ENCODE measurements at regions not wholly inside any gene's neighbourhood (a gene's known extent, or its start where the extent isn't known, plus 50 kb on each side); places are given as distances from the start of the nearest gene placed in this dataset.

- H3K4me3 ChIP-seq (ENCODE audit: low read length) = no peak overlapping the region
- no peak overlapping the region for H3K27ac ChIP-seq (ENCODE audit: low read length)
- no peaks in the 10 kb centered on the region for H3K36me3 ChIP-seq (ENCODE audit: control insufficient read depth, insufficient read depth, low read length)
- 100% methylated on average over 1 of the region's 2 CpGs for WGBS (ENCODE audit: insufficient coverage)
- H3K4me1 ChIP-seq (ENCODE audit: control insufficient read depth, insufficient read depth, low read length) = no peaks in the 10 kb centered on the region
- H3K27me3 ChIP-seq (ENCODE audit: control insufficient read depth, insufficient read depth, low read length) = no peaks in the 10 kb centered on the region
- no peaks in the 10 kb centered on the region for H3K9me3 ChIP-seq (replicated peaks; ENCODE audit: control insufficient read depth, low read depth, low read length)
- DNase-seq = no peak
Observed at GRCh38 chr3:148149556-148149955, 548.1 kb upstream of the AGTR1 start.

- H3K9me3 ChIP-seq (replicated peaks; ENCODE audit: control insufficient read depth, low read depth, low read length) = no peaks in the 10 kb centered on the region
- no peak overlapping the region for H3K4me3 ChIP-seq (ENCODE audit: low read length)
- H3K36me3 ChIP-seq (ENCODE audit: control insufficient read depth, insufficient read depth, low read length) = no peaks in the 10 kb centered on the region
- no peak overlapping the region for H3K27ac ChIP-seq (ENCODE audit: low read length)
- no peaks in the 10 kb centered on the region for H3K27me3 ChIP-seq (ENCODE audit: control insufficient read depth, insufficient read depth, low read length)
- no peaks in the 10 kb centered on the region for H3K4me1 ChIP-seq (ENCODE audit: control insufficient read depth, insufficient read depth, low read length)
- no CpG with 5 or more reads among the region's 2 CpGs for WGBS (ENCODE audit: insufficient coverage)
- no peak for DNase-seq
Observed at GRCh38 chr3:148150141-148150540, 547.6 kb upstream of the AGTR1 start.

- no peaks in the 10 kb centered on the region for H3K9me3 ChIP-seq (replicated peaks; ENCODE audit: control insufficient read depth, low read depth, low read length)
- no peak overlapping the region for H3K27ac ChIP-seq (ENCODE audit: low read length)
- H3K27me3 ChIP-seq (ENCODE audit: control insufficient read depth, insufficient read depth, low read length) = no peaks in the 10 kb centered on the region
- no peaks in the 10 kb centered on the region for H3K4me1 ChIP-seq (ENCODE audit: control insufficient read depth, insufficient read depth, low read length)
- no peak overlapping the region for H3K4me3 ChIP-seq (ENCODE audit: low read length)
- no peak for DNase-seq
- no CpG with 5 or more reads among the region's 3 CpGs for WGBS (ENCODE audit: insufficient coverage)
- H3K36me3 ChIP-seq (ENCODE audit: control insufficient read depth, insufficient read depth, low read length) = no peaks in the 10 kb centered on the region
Observed at GRCh38 chr3:148158210-148158609, 539.5 kb upstream of the AGTR1 start.

GRCh38 chr3:148162132-148162531, 535.6 kb upstream of the AGTR1 start:
- no CpG with 5 or more reads among the region's 2 CpGs for WGBS (ENCODE audit: insufficient coverage)
- DNase-seq = no peak
- H3K9me3 ChIP-seq (replicated peaks; ENCODE audit: control insufficient read depth, low read depth, low read length) = no peaks in the 10 kb centered on the region
- H3K4me3 ChIP-seq (ENCODE audit: low read length) = no peak overlapping the region
- no peaks in the 10 kb centered on the region for H3K4me1 ChIP-seq (ENCODE audit: control insufficient read depth, insufficient read depth, low read length)
- H3K27ac ChIP-seq (ENCODE audit: low read length) = no peak overlapping the region
- H3K27me3 ChIP-seq (ENCODE audit: control insufficient read depth, insufficient read depth, low read length) = no peaks in the 10 kb centered on the region
- no peaks in the 10 kb centered on the region for H3K36me3 ChIP-seq (ENCODE audit: control insufficient read depth, insufficient read depth, low read length)

- H3K36me3 ChIP-seq (ENCODE audit: control insufficient read depth, insufficient read depth, low read length) = no peaks in the 10 kb centered on the region
- H3K4me3 ChIP-seq (ENCODE audit: low read length) = no peak overlapping the region
- H3K4me1 ChIP-seq (ENCODE audit: control insufficient read depth, insufficient read depth, low read length) = no peaks in the 10 kb centered on the region
- H3K9me3 ChIP-seq (replicated peaks; ENCODE audit: control insufficient read depth, low read depth, low read length) = no peaks in the 10 kb centered on the region
- H3K27me3 ChIP-seq (ENCODE audit: control insufficient read depth, insufficient read depth, low read length) = no peaks in the 10 kb centered on the region
- no peak overlapping the region for H3K27ac ChIP-seq (ENCODE audit: low read length)
- no CpG with 5 or more reads among the region's 2 CpGs for WGBS (ENCODE audit: insufficient coverage)
- no peak for DNase-seq
Observed at GRCh38 chr3:148168347-148168746, 529.4 kb upstream of the AGTR1 start.

- H3K4me1 ChIP-seq (ENCODE audit: control insufficient read depth, insufficient read depth, low read length) = no peaks in the 10 kb centered on the region
- H3K27ac ChIP-seq (ENCODE audit: low read length) = no peak overlapping the region
- H3K4me3 ChIP-seq (ENCODE audit: low read length) = no peak overlapping the region
- H3K27me3 ChIP-seq (ENCODE audit: control insufficient read depth, insufficient read depth, low read length) = no peaks in the 10 kb centered on the region
- H3K9me3 ChIP-seq (replicated peaks; ENCODE audit: control insufficient read depth, low read depth, low read length) = no peaks in the 10 kb centered on the region
- DNase-seq = peak; percentile 44
- no peaks in the 10 kb centered on the region for H3K36me3 ChIP-seq (ENCODE audit: control insufficient read depth, insufficient read depth, low read length)
- no CpG with 5 or more reads among the region's 4 CpGs for WGBS (ENCODE audit: insufficient coverage)
Observed at GRCh38 chr3:148173851-148174250, 523.9 kb upstream of the AGTR1 start.

GRCh38 chr3:148175214-148175613, 522.5 kb upstream of the AGTR1 start:
- Histone ChIP-seq H3K27me3 (ENCODE audit: control insufficient read depth, insufficient read depth, low read length) (no peaks in the 10 kb centered on the region), H3K9me3 (replicated peaks; ENCODE audit: control insufficient read depth, low read depth, low read length) (no peaks in the 10 kb centered on the region), H3K36me3 (ENCODE audit: control insufficient read depth, insufficient read depth, low read length) (no peaks in the 10 kb centered on the region), H3K27ac (ENCODE audit: low read length) (no peak overlapping the region), H3K4me3 (ENCODE audit: low read length) (no peak overlapping the region), H3K4me1 (ENCODE audit: control insufficient read depth, insufficient read depth, low read length) (no peaks in the 10 kb centered on the region)
- peak; percentile 52 for DNase-seq

- DNase-seq = no peak
- no peaks in the 10 kb centered on the region for H3K36me3 ChIP-seq (ENCODE audit: control insufficient read depth, insufficient read depth, low read length)
- no peaks in the 10 kb centered on the region for H3K9me3 ChIP-seq (replicated peaks; ENCODE audit: control insufficient read depth, low read depth, low read length)
- no peaks in the 10 kb centered on the region for H3K4me1 ChIP-seq (ENCODE audit: control insufficient read depth, insufficient read depth, low read length)
- no peak overlapping the region for H3K27ac ChIP-seq (ENCODE audit: low read length)
- no CpG with 5 or more reads among the region's 3 CpGs for WGBS (ENCODE audit: insufficient coverage)
- no peak overlapping the region for H3K4me3 ChIP-seq (ENCODE audit: low read length)
- no peaks in the 10 kb centered on the region for H3K27me3 ChIP-seq (ENCODE audit: control insufficient read depth, insufficient read depth, low read length)
Observed at GRCh38 chr3:148178503-148178902, 519.2 kb upstream of the AGTR1 start.

GRCh38 chr3:148184798-148185197, 512.9 kb upstream of the AGTR1 start:
- WGBS (ENCODE audit: insufficient coverage) = 83% methylated on average over 1 of the region's 1 CpG
- Histone ChIP-seq H3K4me3 (ENCODE audit: low read length) (no peak overlapping the region), H3K36me3 (ENCODE audit: control insufficient read depth, insufficient read depth, low read length) (no peaks in the 10 kb centered on the region), H3K9me3 (replicated peaks; ENCODE audit: control insufficient read depth, low read depth, low read length) (no peaks in the 10 kb centered on the region), H3K27me3 (ENCODE audit: control insufficient read depth, insufficient read depth, low read length) (no peaks in the 10 kb centered on the region), H3K27ac (ENCODE audit: low read length) (no peak overlapping the region), H3K4me1 (ENCODE audit: control insufficient read depth, insufficient read depth, low read length) (no peaks in the 10 kb centered on the region)
- no peak for DNase-seq

- no peaks in the 10 kb centered on the region for H3K36me3 ChIP-seq (ENCODE audit: control insufficient read depth, insufficient read depth, low read length)
- peak; percentile 27 for DNase-seq
- 40% methylated on average over 1 of the region's 2 CpGs for WGBS (ENCODE audit: insufficient coverage)
- no peaks in the 10 kb centered on the region for H3K9me3 ChIP-seq (replicated peaks; ENCODE audit: control insufficient read depth, low read depth, low read length)
- H3K4me1 ChIP-seq (ENCODE audit: control insufficient read depth, insufficient read depth, low read length) = no peaks in the 10 kb centered on the region
- no peak overlapping the region for H3K27ac ChIP-seq (ENCODE audit: low read length)
- no peaks in the 10 kb centered on the region for H3K27me3 ChIP-seq (ENCODE audit: control insufficient read depth, insufficient read depth, low read length)
- no peak overlapping the region for H3K4me3 ChIP-seq (ENCODE audit: low read length)
Observed at GRCh38 chr3:148186881-148187280, 510.8 kb upstream of the AGTR1 start.

- H3K4me3 ChIP-seq (ENCODE audit: low read length) = no peak overlapping the region
- DNase-seq = no peak
- no peak overlapping the region for H3K27ac ChIP-seq (ENCODE audit: low read length)
- H3K9me3 ChIP-seq (replicated peaks; ENCODE audit: control insufficient read depth, low read depth, low read length) = no peaks in the 10 kb centered on the region
- H3K36me3 ChIP-seq (ENCODE audit: control insufficient read depth, insufficient read depth, low read length) = no peaks in the 10 kb centered on the region
- no peaks in the 10 kb centered on the region for H3K27me3 ChIP-seq (ENCODE audit: control insufficient read depth, insufficient read depth, low read length)
- no peaks in the 10 kb centered on the region for H3K4me1 ChIP-seq (ENCODE audit: control insufficient read depth, insufficient read depth, low read length)
Observed at GRCh38 chr3:148187296-148187695, 510.4 kb upstream of the AGTR1 start.
